PC-9 (cell line): ENCODE measurements at regions not wholly inside any gene's neighbourhood (a gene's known extent, or its start where the extent isn't known, plus 50 kb on each side); places are given as distances from the start of the nearest gene placed in this dataset.

Experiments
- BruUV-seq: library from RNA; stranded (reverse); fragments of 400-500 nt; replicated peaks from 2 replicates; lab custom pipeline; 2021; lab: Mats Ljungman, UMichigan
- CTCF ChIA-PET: fragments of 300-600 bp; sonication (Branson Sonifier 250); formaldehyde crosslinking; loops from one replicate; lab custom pipeline; 2022; ENCODE audit warnings: antibody characterized with exemption; lab: Charles Lee
- POLR2A ChIA-PET: fragments of 300-600 bp; sonication (Branson Sonifier 250); formaldehyde crosslinking; loops from one replicate; lab custom pipeline; 2022; ENCODE audit warnings: antibody characterized with exemption; ENCODE audit not compliant: unreplicated experiment; lab: Charles Lee
- DNase-seq, 2 experiments: peaks; one replicate each; pipeline versions ENCODE4 v3.0.0 to v3.0.0-alpha.2; 2015 to 2022; ENCODE audit warnings: mixed read lengths in 1 of 2
- H2AFZ ChIP-seq: fragments of 200-600 bp; sonication (generic); 2 replicates; pipeline ENCODE4 v1.8.1; 2017; ENCODE audit warnings: antibody characterized with exemption
- H3F3A ChIP-seq: fragments of 200-600 bp; sonication (generic); 2 replicates; pipeline ENCODE4 v1.8.1; 2017; ENCODE audit warnings: antibody characterized with exemption, mild to moderate bottlenecking, low read depth; ENCODE audit not compliant: insufficient read depth
- H3K27ac ChIP-seq: fragments of 200-600 bp; sonication (generic); 2 replicates; pipeline ENCODE4 v1.6.1; 2016; ENCODE audit warnings: mixed run types
- H3K27me3 ChIP-seq: fragments of 200-600 bp; sonication (generic); 2 replicates; pipeline ENCODE4 v1.6.1; 2016; ENCODE audit warnings: low read depth, mixed run types; ENCODE audit not compliant: insufficient read depth
- H3K36me3 ChIP-seq: fragments of 200-600 bp; sonication (generic); 2 replicates; pipeline ENCODE4 v1.6.1; 2016; ENCODE audit warnings: low read depth, mixed run types
- H3K4me1 ChIP-seq: fragments of 200-600 bp; sonication (generic); replicated peaks from 2 replicates; pipeline ENCODE4 v1.6.1; 2016; ENCODE audit warnings: mixed run types; ENCODE audit not compliant: insufficient read depth
- H3K4me2 ChIP-seq: fragments of 200-600 bp; sonication (generic); 2 replicates; pipeline ENCODE4 v1.6.1; 2017; ENCODE audit warnings: mixed run types
- H3K4me3 ChIP-seq: fragments of 200-600 bp; sonication (generic); 2 replicates; pipeline ENCODE4 v1.6.1; 2016; ENCODE audit warnings: mixed run types
- H3K79me2 ChIP-seq: fragments of 200-600 bp; sonication (generic); 2 replicates; pipeline ENCODE4 v1.6.1; 2017; ENCODE audit warnings: low read depth, mixed run types
- H3K9me2 ChIP-seq: fragments of 200-600 bp; sonication (generic); 2 replicates; pipeline ENCODE4 v1.8.1; 2017; ENCODE audit warnings: mild to moderate bottlenecking; ENCODE audit not compliant: insufficient read depth
- H3K9me3 ChIP-seq: fragments of 200-600 bp; sonication (generic); 2 replicates; pipeline ENCODE4 v1.8.1; 2016; ENCODE audit warnings: low read depth; ENCODE audit not compliant: insufficient read depth
- H4K20me1 ChIP-seq: fragments of 200-600 bp; sonication (generic); 2 replicates; pipeline ENCODE4 v1.8.1; 2017; ENCODE audit not compliant: insufficient read depth
- EZH2 ChIP-seq: fragments of 200-600 bp; sonication (generic); IDR thresholded peaks from 2 replicates; pipeline ENCODE4 v1.8.0; 2017; ENCODE audit warnings: antibody characterized with exemption, low read depth
- intact Hi-C: fragments of 100-400 bp; cut with micrococcal nuclease; formaldehyde crosslinking; loops from one replicate; pipeline ENCODE4 v1.10.0; 2022; ENCODE audit not compliant: unreplicated experiment
- TF ChIP-seq, protein P1 (sequence below): fragments of 200-600 bp; sonication (generic); conservative IDR thresholded peaks from 2 replicates; pipeline ENCODE4 v1.6.1; 2017; ENCODE audit warnings: mixed run types, antibody characterized with exemption, mild to moderate bottlenecking, moderate library complexity

DNA sequence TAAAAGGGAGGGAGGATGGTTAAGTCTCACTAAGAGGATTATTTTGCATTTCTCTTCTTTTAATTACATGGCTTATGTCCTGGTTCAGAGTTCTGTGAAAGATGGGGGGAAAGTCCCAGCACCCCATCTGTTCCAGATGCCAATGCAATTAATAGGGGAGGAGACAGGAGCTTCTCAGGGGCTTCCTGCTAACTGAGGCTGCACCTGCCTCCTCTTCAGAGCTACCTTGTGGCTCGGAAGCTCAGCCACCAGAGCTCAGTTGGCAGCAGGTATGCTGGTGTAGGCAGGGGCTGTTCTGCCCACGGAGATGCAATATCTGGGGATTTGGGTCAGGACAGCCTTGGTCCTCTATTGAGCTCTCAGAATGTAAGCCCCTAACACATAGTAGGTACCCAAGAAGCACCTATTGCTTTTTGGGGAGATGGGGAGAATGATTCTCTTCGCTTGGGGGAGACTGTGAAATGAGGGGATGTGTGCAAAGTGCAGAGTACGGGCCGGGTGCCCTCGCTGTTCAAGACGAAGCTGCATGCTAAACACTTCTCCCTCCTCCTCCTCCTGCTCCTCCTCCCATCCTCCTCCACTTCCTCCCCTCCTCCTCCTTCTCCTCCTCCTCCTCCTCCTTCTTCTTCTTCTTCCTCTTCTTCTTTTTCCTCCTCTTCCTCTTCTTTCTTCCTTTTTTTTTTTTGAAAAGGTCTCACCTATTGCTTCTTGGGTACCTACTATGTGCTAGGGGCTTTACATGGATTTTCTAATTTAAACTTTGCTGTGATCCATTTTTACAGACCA is 279.0 kb downstream of the PTPRU start:
- Histone ChIP-seq H2AFZ (no peak overlapping the region), H4K20me1 (no peaks in the 10 kb centered on the region), H3K4me1 (no peaks in the 10 kb centered on the region), H3K9me3 (no peaks in the 10 kb centered on the region), H3K27me3 (no peaks in the 10 kb centered on the region), H3F3A (no peaks in the 10 kb centered on the region), H3K4me3 (no peak overlapping the region), H3K4me2 (no peak overlapping the region), H3K36me3 (no peaks in the 10 kb centered on the region), H3K79me2 (no peaks in the 10 kb centered on the region), H3K9me2 (no peaks in the 10 kb centered on the region), H3K27ac (no peak overlapping the region)
- ChIA-PET CTCF (no interaction called here), POLR2A (no interaction called here)
- TF ChIP-seq, protein P1, sequence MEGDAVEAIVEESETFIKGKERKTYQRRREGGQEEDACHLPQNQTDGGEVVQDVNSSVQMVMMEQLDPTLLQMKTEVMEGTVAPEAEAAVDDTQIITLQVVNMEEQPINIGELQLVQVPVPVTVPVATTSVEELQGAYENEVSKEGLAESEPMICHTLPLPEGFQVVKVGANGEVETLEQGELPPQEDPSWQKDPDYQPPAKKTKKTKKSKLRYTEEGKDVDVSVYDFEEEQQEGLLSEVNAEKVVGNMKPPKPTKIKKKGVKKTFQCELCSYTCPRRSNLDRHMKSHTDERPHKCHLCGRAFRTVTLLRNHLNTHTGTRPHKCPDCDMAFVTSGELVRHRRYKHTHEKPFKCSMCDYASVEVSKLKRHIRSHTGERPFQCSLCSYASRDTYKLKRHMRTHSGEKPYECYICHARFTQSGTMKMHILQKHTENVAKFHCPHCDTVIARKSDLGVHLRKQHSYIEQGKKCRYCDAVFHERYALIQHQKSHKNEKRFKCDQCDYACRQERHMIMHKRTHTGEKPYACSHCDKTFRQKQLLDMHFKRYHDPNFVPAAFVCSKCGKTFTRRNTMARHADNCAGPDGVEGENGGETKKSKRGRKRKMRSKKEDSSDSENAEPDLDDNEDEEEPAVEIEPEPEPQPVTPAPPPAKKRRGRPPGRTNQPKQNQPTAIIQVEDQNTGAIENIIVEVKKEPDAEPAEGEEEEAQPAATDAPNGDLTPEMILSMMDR: no peak
- no peak for TF ChIP-seq EZH2
- intact Hi-C loops: loop anchor here (10.0 kb wide), 1 partner anchor 569 kb away; no protein-coding TSS in a partner anchor
- no peak for DNase-seq
- no TSS peak for BruUV-seq

DNA sequence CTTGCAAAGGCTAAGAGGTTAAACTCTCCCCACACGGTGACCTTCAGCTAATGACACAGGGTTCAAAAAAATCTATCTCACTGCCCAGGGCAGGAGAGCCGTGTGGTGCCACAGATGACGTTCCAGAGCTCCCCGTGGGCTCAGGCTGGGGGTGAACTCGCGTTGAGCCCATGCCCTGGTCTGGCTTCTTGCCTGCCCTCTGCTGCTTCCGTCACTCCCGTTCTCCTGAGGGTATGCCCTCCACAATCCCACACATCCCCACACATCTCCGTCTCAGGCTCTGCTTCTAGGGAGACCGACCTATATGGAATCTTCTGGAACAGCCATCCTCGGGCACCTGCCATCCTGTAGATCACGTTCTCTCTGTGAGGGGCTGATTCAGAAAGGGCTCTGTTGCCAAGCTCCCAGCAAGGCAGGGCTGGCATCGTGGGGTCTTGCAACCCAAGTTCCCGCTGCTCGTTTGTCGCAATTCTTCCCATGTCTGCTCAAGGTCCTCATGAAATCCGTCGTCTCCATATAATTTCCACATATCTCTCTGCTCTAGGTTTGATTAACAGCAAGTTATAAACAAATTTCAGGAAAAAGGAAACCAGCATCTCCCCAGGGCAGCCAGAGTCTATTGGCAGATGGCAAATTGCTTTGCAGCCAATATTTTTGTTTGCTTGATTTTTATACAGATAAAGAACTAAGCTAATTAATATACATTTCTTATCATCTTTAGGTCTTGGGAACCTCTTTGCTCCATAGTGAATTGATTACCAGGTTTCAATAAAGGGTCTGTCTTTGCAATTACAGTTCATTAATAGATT is 278.2 kb downstream of the PTPRU start:
- Histone ChIP-seq H3K79me2 (no peaks in the 10 kb centered on the region), H3K9me3 (no peaks in the 10 kb centered on the region), H3K4me1 (no peaks in the 10 kb centered on the region), H3K4me2 (no peak overlapping the region), H2AFZ (no peak overlapping the region), H3K9me2 (no peaks in the 10 kb centered on the region), H4K20me1 (no peaks in the 10 kb centered on the region), H3F3A (no peaks in the 10 kb centered on the region), H3K27ac (no peak overlapping the region), H3K27me3 (no peaks in the 10 kb centered on the region), H3K4me3 (no peak overlapping the region), H3K36me3 (no peaks in the 10 kb centered on the region)
- DNase-seq: no peak
- CTCF ChIA-PET: no interaction called here
- intact Hi-C loops: loop anchor here (5.0 to 10.0 kb wide), 3 partner anchors 198 to 570 kb away; no protein-coding TSS in a partner anchor
- POLR2A ChIA-PET: no interaction called here
- BruUV-seq: no TSS peak
- no peak for TF ChIP-seq EZH2
- TF ChIP-seq, protein P1: no peak

GRCh38 chr1:29513357-29513756 is 277.0 kb downstream of the PTPRU start:
- Histone ChIP-seq H3K79me2 (no peaks in the 10 kb centered on the region), H3K4me3 (no peak overlapping the region), H3K36me3 (no peaks in the 10 kb centered on the region), H3K9me2 (no peaks in the 10 kb centered on the region), H3K9me3 (no peaks in the 10 kb centered on the region), H3K4me1 (no peaks in the 10 kb centered on the region), H3K27ac (no peak overlapping the region), H2AFZ (no peak overlapping the region), H3K4me2 (no peak overlapping the region), H3F3A (no peaks in the 10 kb centered on the region), H4K20me1 (no peaks in the 10 kb centered on the region), H3K27me3 (no peaks in the 10 kb centered on the region)
- intact Hi-C loops: loop anchor here (1.0 to 10.0 kb wide), 5 partner anchors 199 to 1195 kb away; no protein-coding TSS in a partner anchor
- POLR2A ChIA-PET: no interaction called here
- TF ChIP-seq EZH2: no peak
- TF ChIP-seq, protein P1: peak; percentile 73
- BruUV-seq: no TSS peak
- DNase-seq: peak; percentile 42 to 54
- CTCF ChIA-PET: no interaction called here
